ENCODE measurements at regions not wholly inside any gene's neighbourhood (a gene's known extent, or its start where the extent isn't known, plus 50 kb on each side); places are given as distances from the start of the nearest gene placed in this dataset.

- TF ChIP-seq CTCF (conservative IDR thresholded peaks at IDR 0.05; ENCODE audit: low read length): no peak
- no peak overlapping the region for H3K4me3 ChIP-seq (ENCODE audit: low read length)
- no peak for DNase-seq (ENCODE audit: low read depth)
Measured at GRCh38 chr5:35457912-35458823, 159.5 kb upstream of the SPEF2 start.

GRCh38 chr5:35456506-35456905, 161.2 kb upstream of the SPEF2 start:
- no peak overlapping the region for H3K4me3 ChIP-seq (ENCODE audit: low read length)
- no peak for DNase-seq (ENCODE audit: low read depth)
- TF ChIP-seq CTCF (conservative IDR thresholded peaks at IDR 0.05; ENCODE audit: low read length): no peak

- H3K4me3 ChIP-seq (ENCODE audit: low read length): no peak overlapping the region
- no peak for TF ChIP-seq CTCF (conservative IDR thresholded peaks at IDR 0.05; ENCODE audit: low read length)
- no peak for DNase-seq (ENCODE audit: low read depth)
Measured at GRCh38 chr5:35454011-35454525, 163.6 kb upstream of the SPEF2 start.

GRCh38 chr5:35443803-35444595, 173.7 kb upstream of the SPEF2 start:
- TF ChIP-seq CTCF (conservative IDR thresholded peaks at IDR 0.05; ENCODE audit: low read length): no peak
- no peak overlapping the region for H3K4me3 ChIP-seq (ENCODE audit: low read length)
- no peak for DNase-seq (ENCODE audit: low read depth)

GRCh38 chr5:35442885-35443639, 174.6 kb upstream of the SPEF2 start:
- no peak overlapping the region for H3K4me3 ChIP-seq (ENCODE audit: low read length)
- TF ChIP-seq CTCF (conservative IDR thresholded peaks at IDR 0.05; ENCODE audit: low read length): no peak
- DNase-seq (ENCODE audit: low read depth): peak; percentile 11

GRCh38 chr5:35440409-35440808, 177.3 kb upstream of the SPEF2 start:
- DNase-seq (ENCODE audit: low read depth): no peak
- no peak overlapping the region for H3K4me3 ChIP-seq (ENCODE audit: low read length)
- no peak for TF ChIP-seq CTCF (conservative IDR thresholded peaks at IDR 0.05; ENCODE audit: low read length)
